Coronary artery (tissue), 2 donors: ENCODE measurements at regions not wholly inside any gene's neighbourhood (a gene's known extent, or its start where the extent isn't known, plus 50 kb on each side); places are given as distances from the start of the nearest gene placed in this dataset.

ENCODE experiments used
- DNase-seq: peaks from one replicate; pipeline ENCODE4 v3.0.0-alpha.2; 2017; ENCODE audit warnings: low spot score
- H3K27ac ChIP-seq, 2 donors: fragments of 200-600 bp; sonication (generic); one replicate each; pipeline ENCODE4 v1.5.1; 2016 to 2019
- H3K4me3 ChIP-seq: fragments of 200-600 bp; sonication (generic); 2 replicates; pipeline ENCODE4 v1.5.1; 2016; ENCODE audit warnings: mild to moderate bottlenecking, moderate library complexity
- TF ChIP-seq, protein P1 (sequence below): fragments of 200-600 bp; sonication (generic); IDR thresholded peaks from one replicate; pipeline ENCODE4 v1.5.1; 2019; ENCODE audit warnings: antibody characterized with exemption

DNA sequence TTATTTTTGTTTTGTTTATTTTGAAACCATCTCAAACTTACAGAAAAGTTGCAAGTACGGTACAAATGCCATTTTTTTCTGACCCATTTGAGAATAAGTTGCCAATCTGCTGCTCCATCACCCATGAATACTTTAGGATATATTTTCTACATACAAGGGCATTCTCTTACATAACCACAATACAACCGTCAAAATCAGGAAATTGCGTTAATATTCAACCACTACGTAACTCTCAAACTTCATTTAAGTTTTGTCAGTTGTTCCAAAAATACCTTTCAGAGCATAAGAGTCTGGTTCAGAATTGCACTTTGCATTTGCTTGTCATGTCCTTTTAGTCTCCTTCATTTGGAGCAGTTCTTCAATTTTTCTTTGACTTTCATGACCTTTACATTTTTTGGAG is 194.3 kb upstream of the BDNF start:
- no peak for DNase-seq
- Histone ChIP-seq H3K4me3 (no peak overlapping the region), H3K27ac (no peak overlapping the region)
- TF ChIP-seq, protein P1, sequence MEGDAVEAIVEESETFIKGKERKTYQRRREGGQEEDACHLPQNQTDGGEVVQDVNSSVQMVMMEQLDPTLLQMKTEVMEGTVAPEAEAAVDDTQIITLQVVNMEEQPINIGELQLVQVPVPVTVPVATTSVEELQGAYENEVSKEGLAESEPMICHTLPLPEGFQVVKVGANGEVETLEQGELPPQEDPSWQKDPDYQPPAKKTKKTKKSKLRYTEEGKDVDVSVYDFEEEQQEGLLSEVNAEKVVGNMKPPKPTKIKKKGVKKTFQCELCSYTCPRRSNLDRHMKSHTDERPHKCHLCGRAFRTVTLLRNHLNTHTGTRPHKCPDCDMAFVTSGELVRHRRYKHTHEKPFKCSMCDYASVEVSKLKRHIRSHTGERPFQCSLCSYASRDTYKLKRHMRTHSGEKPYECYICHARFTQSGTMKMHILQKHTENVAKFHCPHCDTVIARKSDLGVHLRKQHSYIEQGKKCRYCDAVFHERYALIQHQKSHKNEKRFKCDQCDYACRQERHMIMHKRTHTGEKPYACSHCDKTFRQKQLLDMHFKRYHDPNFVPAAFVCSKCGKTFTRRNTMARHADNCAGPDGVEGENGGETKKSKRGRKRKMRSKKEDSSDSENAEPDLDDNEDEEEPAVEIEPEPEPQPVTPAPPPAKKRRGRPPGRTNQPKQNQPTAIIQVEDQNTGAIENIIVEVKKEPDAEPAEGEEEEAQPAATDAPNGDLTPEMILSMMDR = no peak

DNA sequence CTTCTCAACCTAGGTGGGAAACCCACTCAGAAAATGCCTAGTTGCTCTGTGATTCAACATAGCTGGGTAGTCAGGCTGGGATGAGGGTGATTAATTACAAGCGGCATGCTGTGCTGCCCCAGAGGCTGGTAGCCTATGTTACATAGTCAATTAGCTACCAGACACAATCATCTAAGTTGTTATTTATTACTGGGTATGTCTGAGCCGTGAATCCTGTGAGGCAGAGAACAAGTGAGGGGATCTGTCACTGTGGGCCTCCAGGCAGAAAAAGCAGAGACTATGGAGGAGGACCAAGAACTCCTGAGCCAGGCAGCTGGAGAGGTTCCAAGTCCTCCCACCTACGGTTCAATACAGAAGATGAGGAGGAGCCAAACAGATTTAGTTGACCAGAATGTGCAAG is 186.6 kb upstream of the BDNF start:
- no peak for DNase-seq
- TF ChIP-seq, protein P1 = no peak
- Histone ChIP-seq H3K4me3 (no peak overlapping the region), H3K27ac (no peak overlapping the region)

DNA sequence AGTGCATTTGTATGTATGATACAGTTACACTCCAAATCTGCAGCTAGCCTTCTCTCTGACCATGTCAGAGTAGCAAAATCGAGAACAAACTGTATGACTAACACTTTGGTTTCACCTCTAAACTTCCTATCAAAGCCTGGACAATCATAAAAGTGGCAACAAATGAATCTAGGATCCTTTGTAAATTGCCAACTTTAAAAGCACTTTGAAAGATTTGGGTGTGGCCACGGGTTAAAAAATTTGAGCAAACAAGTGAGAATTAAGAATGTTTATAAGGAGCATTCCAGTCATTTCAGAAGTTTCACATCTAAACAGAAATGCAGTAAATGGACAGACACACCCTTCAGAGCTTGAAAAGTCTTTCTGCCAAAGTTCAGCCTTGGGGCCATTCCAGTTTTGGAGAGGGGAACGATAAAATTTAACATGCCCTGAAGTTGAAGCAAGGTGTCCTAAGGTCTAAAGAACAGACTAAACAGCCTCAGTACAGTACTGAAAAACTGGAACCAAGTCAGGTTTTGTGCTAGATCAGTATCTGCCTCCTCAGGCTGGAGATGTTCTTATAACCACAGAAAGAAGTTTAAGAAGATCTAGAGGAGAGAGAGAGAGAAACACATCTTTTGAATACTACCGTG is 181.9 kb upstream of the BDNF start:
- TF ChIP-seq, protein P1 = no peak
- Histone ChIP-seq H3K4me3 (no peak overlapping the region), H3K27ac (no peak overlapping the region)
- DNase-seq = no peak

DNA sequence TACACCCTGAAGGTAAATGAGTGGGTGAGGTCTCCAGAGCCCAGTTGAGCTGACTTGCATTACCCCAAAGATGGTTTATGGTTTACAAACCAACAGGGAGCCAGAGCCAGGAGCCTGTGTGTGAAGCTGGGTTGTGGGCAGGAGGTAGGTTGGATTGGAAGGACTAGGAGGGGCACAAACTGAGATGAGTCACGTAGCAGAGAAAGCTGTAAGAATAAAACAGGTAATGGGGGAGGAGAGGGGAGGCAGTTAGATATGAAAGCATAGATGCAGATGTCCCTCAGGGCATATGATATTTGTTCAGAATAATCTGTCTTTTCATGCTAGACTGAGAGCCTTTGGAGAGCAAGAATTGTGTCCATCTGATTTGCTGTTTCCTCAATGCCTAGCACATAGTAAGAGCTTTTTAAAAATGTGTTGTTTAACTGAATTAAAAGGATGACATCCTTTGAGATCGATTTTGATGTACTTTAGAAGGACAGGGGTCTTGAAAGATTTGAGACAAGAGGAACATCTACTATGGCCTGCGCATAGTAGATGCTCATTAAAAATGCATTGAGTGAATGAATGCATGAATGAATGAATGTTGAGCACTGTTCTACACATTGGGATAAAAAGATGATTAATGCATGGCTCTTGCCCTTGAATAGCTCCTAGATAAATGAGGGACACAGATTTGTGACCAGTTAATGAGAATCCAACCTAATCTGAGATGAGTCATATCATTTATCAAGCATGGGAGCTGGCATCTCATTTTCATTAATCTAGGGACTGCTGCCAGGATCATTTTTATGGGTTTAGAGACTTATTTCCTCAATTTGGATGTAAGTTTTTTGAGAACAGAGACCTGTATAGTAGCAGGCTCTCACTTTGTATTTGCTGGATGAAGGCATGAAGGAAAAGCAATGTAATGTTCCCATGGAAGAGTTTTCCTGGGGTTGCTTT is 175.8 kb upstream of the BDNF start:
- no peak for DNase-seq
- no peak overlapping the region for H3K4me3 ChIP-seq
- no peak overlapping the region for H3K27ac ChIP-seq
- TF ChIP-seq, protein P1 = no peak

DNA sequence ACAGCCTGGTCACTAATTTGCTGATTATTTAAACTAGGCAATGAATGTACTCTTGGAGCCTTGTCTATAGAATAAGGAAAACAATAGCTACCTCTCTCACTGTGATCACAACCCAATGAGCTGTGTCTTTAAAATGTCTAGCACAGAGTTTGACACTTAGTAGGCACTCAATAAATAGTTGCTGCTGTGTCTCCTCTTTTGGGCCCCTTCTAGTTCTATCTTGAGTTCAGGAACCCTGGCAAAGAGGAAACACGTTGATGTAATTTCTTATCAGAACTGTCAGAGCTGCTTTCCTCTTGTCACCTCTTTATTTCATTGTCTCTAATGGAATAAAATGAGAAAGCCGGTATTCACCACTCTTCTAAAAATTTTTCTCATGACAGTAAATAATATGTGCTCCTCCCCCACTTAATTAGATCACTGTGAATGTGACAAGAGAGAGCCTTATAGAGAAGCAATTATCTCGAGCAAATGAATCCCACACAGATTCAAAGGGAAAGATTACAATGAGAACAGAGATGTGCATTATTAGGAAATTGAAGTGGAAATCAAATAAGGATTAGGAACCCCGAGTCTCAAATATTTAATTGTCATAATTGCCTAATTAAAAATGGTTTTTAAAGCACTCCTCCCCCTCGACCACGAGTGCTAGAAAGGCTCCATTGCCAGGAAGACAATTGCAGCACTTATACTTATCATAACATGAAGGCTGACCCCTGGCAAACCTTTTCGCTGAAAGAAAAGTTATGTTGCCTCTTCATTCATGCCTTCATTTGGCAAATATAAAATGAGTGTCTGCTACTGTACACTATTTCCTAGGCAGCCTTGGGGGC is 175.0 kb upstream of the BDNF start:
- TF ChIP-seq, protein P1 = no peak
- no peak overlapping the region for H3K4me3 ChIP-seq

DNA sequence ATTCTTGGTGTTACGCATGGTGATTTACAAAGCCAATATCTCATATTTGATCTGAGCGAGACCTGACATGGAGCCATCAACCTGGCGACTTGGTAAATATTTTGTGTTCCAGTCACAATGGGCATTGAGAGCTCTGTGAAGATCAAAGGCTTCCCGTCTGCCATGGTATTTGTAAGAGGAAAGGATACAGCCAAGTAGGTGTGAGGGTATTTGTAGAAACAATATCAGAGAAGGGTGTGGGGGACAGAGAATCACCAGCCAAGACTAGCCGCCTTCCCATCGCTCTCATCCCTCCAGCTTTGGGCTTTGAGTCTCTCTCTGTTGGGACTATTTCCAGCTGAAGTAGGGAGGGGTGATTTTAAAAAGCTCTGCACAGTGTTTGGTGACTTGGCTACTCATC is 173.4 kb upstream of the BDNF start:
- H3K27ac ChIP-seq = no peak overlapping the region
- TF ChIP-seq, protein P1 = no peak
- no peak overlapping the region for H3K4me3 ChIP-seq
- DNase-seq = no peak

More for the DNA sequence above, 175.0 kb upstream of the BDNF start:
- DNase-seq = no peak
- H3K27ac ChIP-seq = no peak overlapping the region
